NCI-H146 treated with DMSO at 0.1 percent for 48 hours (cell line): ENCODE measurements at regions not wholly inside any gene's neighbourhood (a gene's known extent, or its start where the extent isn't known, plus 50 kb on each side); places are given as distances from the start of the nearest gene placed in this dataset.

Experiments used
- DNase-seq: peaks from one replicate; lab custom pipeline; 2025; ENCODE audit not compliant: unreplicated experiment; lab: John Stamatoyannopoulos, UW

- DNase-seq, result no peak
These were observed 374.7 kb upstream of the FAM241A start for GRCh38 chr4:111770514-111770913.

GRCh38 chr4:111773858-111774257, 371.4 kb upstream of the FAM241A start:
- no peak for DNase-seq

GRCh38 chr4:111775556-111776297, 369.5 kb upstream of the FAM241A start:
- DNase-seq, result no peak

GRCh38 chr4:111776561-111776960, 368.7 kb upstream of the FAM241A start:
- no peak for DNase-seq

- DNase-seq, result no peak
These were observed 366.7 kb upstream of the FAM241A start for GRCh38 chr4:111778543-111778942.

GRCh38 chr4:111780965-111781364, 364.3 kb upstream of the FAM241A start:
- no peak for DNase-seq

GRCh38 chr4:111781611-111782010, 363.6 kb upstream of the FAM241A start:
- no peak for DNase-seq

GRCh38 chr4:111788099-111788498, 357.2 kb upstream of the FAM241A start:
- no peak for DNase-seq

- DNase-seq, result no peak
These were observed 355.2 kb upstream of the FAM241A start for GRCh38 chr4:111789901-111790640.

GRCh38 chr4:111792632-111793031, 352.6 kb upstream of the FAM241A start:
- DNase-seq, result no peak

GRCh38 chr4:111793433-111794091, 351.7 kb upstream of the FAM241A start:
- no peak for DNase-seq

- no peak for DNase-seq
These were observed 347.6 kb upstream of the FAM241A start for GRCh38 chr4:111797455-111798163.

- no peak for DNase-seq
These were observed 346.4 kb upstream of the FAM241A start for GRCh38 chr4:111798840-111799239.

- no peak for DNase-seq
These were observed 344.7 kb upstream of the FAM241A start for GRCh38 chr4:111800551-111800950.

- no peak for DNase-seq
These were observed 343.1 kb upstream of the FAM241A start for GRCh38 chr4:111802191-111802590.

- no peak for DNase-seq
These were observed 338.9 kb upstream of the FAM241A start for GRCh38 chr4:111806331-111806730.

- DNase-seq, result no peak
These were observed 337.7 kb upstream of the FAM241A start for GRCh38 chr4:111807576-111807975.

GRCh38 chr4:111808174-111808573, 337.1 kb upstream of the FAM241A start:
- DNase-seq, result no peak

- DNase-seq, result no peak
These were observed 333.6 kb upstream of the FAM241A start for GRCh38 chr4:111811661-111812060.

- DNase-seq, result no peak
These were observed 333.1 kb upstream of the FAM241A start for GRCh38 chr4:111812114-111812513.

- DNase-seq, result no peak
These were observed 332.5 kb upstream of the FAM241A start for GRCh38 chr4:111812760-111813159.
